Fibroblast of lung (primary cell): ENCODE measurements at regions not wholly inside any gene's neighbourhood (a gene's known extent, or its start where the extent isn't known, plus 50 kb on each side); places are given as distances from the start of the nearest gene placed in this dataset.

Experiments
- CTCF ChIP-seq, 2 donors: IDR thresholded peaks in 1 of 2; conservative IDR thresholded peaks in 1 of 2; 1 replicate in 1 of 2; 2 replicates in 1 of 2; pipeline ENCODE4 v1.5.1; 2011 to 2012; ENCODE audit warnings: low read length in 2 of 2, control low read depth in 1 of 2, inconsistent platforms in 1 of 2, low read depth in 1 of 2, mild to moderate bottlenecking in 1 of 2
- EZH2 ChIP-seq: IDR thresholded peaks from 2 replicates; pipeline ENCODE4 v1.5.1; 2012; ENCODE audit warnings: low read length, control low read depth, mild to moderate bottlenecking; ENCODE audit errors: missing control alignments

- TF ChIP-seq CTCF (conservative IDR thresholded peaks at IDR 0.05 in 1 of 2, IDR thresholded peaks at IDR 0.05 in 1 of 2; ENCODE audit: low read depth in 1 of 2, low read length in 2 of 2) (no peak), EZH2 (no peak)
Observed at GRCh38 chr12:86777325-86777724, 521.1 kb upstream of the MGAT4C start.
